ENCODE measurements at regions not wholly inside any gene's neighbourhood (a gene's known extent, or its start where the extent isn't known, plus 50 kb on each side); places are given as distances from the start of the nearest gene placed in this dataset.

- H3K4me3 ChIP-seq (ENCODE audit: low read length): no peak overlapping the region
- DNase-seq (ENCODE audit: low read depth): no peak
- TF ChIP-seq, protein P1, sequence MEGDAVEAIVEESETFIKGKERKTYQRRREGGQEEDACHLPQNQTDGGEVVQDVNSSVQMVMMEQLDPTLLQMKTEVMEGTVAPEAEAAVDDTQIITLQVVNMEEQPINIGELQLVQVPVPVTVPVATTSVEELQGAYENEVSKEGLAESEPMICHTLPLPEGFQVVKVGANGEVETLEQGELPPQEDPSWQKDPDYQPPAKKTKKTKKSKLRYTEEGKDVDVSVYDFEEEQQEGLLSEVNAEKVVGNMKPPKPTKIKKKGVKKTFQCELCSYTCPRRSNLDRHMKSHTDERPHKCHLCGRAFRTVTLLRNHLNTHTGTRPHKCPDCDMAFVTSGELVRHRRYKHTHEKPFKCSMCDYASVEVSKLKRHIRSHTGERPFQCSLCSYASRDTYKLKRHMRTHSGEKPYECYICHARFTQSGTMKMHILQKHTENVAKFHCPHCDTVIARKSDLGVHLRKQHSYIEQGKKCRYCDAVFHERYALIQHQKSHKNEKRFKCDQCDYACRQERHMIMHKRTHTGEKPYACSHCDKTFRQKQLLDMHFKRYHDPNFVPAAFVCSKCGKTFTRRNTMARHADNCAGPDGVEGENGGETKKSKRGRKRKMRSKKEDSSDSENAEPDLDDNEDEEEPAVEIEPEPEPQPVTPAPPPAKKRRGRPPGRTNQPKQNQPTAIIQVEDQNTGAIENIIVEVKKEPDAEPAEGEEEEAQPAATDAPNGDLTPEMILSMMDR (IDR thresholded peaks at IDR 0.05; ENCODE audit: insufficient read depth, low read depth, low read length, missing control alignments): no peak
Measured at GRCh38 chr6:4287372-4287771, 152.0 kb upstream of the ECI2 start.

DNA sequence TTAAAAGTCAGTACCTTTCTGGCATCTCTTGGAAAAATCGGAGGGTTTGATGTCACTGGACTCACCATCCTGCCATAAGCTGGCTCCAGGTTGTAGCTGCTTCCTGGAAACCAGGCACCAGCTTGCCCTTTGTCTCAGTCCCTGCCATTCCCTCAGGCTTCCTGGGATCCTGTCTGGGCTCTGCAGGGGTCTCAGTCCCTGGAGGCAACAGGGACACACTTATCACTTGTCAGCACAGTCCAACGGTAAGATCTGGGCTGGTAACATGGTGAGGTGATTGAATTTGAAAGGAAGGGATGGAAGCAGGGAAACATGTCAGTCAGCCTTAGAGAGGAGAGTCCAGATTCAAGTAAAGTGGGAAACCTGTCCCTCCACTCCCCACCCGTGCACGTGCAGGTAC is 147.6 kb upstream of the ECI2 start:
- DNase-seq (ENCODE audit: low read depth): no peak
- H3K4me3 ChIP-seq (ENCODE audit: low read length): no peak overlapping the region
- TF ChIP-seq, protein P1 (IDR thresholded peaks at IDR 0.05; ENCODE audit: insufficient read depth, low read depth, low read length, missing control alignments): no peak

DNA sequence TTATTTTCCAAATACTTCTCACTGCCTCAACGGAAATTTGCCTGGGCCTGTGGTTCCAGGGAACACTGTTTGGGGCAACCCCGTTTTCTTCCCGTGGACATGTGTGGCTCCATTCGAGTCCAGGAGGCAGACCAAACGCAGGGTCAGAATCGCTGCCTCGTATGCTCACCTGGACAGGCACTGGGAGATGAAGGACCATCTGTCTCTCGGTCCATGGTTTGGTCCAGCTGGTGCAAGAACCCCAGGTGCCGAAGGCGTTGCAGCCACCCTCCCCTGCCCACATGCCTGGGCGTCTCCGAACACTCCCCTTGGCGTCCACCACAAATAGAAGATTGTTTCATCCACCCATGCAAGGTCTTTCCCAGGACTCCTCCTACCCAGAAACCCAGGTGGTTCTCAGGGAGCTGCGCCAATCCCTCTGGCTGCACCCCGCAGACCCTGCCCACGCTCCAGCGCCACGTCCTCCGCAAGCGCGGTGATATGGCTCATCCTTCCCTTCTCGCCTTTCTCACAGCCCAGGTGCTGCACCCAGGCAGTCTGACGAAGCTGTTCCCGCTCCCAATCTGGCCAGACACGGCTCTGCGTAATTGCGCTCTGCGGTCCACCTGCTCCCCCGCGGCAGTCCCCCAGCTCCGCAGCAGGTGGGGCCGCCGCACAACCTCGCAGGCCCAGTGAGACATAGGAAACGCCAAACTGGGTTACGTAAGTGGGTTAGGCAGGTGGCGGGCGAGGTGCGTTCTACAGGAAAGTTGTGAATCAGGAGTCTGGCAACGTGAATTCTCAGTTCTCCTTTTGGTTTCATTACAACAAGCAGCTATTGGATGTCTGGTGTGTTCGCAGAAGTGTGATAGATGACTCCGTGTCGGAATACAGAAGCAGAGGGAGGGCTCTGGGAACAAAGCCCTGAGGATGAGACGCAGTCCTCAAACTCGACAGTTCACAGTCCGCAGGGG is 146.2 kb upstream of the ECI2 start:
- peak overlapping the region; percentile 35 for H3K4me3 ChIP-seq (ENCODE audit: low read length)

DNA sequence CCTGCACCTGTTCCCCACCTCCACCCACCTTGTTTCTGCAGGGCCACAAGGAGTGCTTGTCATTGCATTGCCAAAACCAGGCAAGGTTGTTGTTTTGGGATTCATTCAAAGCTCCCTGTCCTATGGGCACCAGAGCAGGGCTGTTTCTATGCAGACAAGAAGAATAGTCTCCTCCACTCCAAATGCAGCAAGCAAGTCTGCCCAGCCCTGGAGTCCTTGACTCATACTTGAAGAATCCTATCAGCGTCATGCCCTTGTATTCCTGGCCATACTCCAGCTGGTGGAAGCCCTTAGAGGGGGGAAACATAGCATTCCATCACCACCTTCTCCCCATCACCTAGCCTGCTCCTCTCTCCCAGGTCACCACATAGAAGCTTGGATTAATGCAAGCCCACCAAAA is 145.3 kb upstream of the ECI2 start:
- H3K4me3 ChIP-seq (ENCODE audit: low read length): no peak overlapping the region
- TF ChIP-seq, protein P1 (IDR thresholded peaks at IDR 0.05; ENCODE audit: insufficient read depth, low read depth, low read length, missing control alignments): no peak
- peak; percentile 95 for DNase-seq (ENCODE audit: low read depth)

More for the DNA sequence above, 146.2 kb upstream of the ECI2 start:
- DNase-seq (ENCODE audit: low read depth): peak; percentile 100
- TF ChIP-seq, protein P1 (IDR thresholded peaks at IDR 0.05; ENCODE audit: insufficient read depth, low read depth, low read length, missing control alignments): peak; percentile 56

GRCh38 chr6:4280031-4280430 is 144.7 kb upstream of the ECI2 start:
- no peak for DNase-seq (ENCODE audit: low read depth)
- H3K4me3 ChIP-seq (ENCODE audit: low read length): no peak overlapping the region
- TF ChIP-seq, protein P1 (IDR thresholded peaks at IDR 0.05; ENCODE audit: insufficient read depth, low read depth, low read length, missing control alignments): no peak

GRCh38 chr6:4274382-4275082 is 139.2 kb upstream of the ECI2 start:
- peak; percentile 62 for DNase-seq (ENCODE audit: low read depth)
- H3K4me3 ChIP-seq (ENCODE audit: low read length): no peak overlapping the region
- TF ChIP-seq, protein P1 (IDR thresholded peaks at IDR 0.05; ENCODE audit: insufficient read depth, low read depth, low read length, missing control alignments): no peak

All from epithelial cell of esophagus (primary cell).